ENCODE measurements at regions not wholly inside any gene's neighbourhood (a gene's known extent, or its start where the extent isn't known, plus 50 kb on each side); places are given as distances from the start of the nearest gene placed in this dataset.
"Not testable (repeated sequence)": the region's sequence is repeated elsewhere in the genome, so short reads cannot be mapped to it uniquely, and the experiment has no call there.

GRCh38 chr21:18832950-18833349 lies 429.4 kb upstream of the TMPRSS15 start:
- H3K9me3 ChIP-seq (replicated peaks): 0 out of 2 replicates have a peak, but pooled peaks cover 3% of the 10 kb centered on the region
- H3K36me3 ChIP-seq: no peaks in the 10 kb centered on the region
- H3K27ac ChIP-seq: no peak overlapping the region
- no peak overlapping the region for H3K4me3 ChIP-seq
- H3K4me1 ChIP-seq (replicated peaks): no peaks in the 10 kb centered on the region
- no peak for DNase-seq (ENCODE audit: low read depth in 1 of 2, low spot score in 2 of 2)
- no peaks in the 10 kb centered on the region for H3K27me3 ChIP-seq (replicated peaks)

DNA sequence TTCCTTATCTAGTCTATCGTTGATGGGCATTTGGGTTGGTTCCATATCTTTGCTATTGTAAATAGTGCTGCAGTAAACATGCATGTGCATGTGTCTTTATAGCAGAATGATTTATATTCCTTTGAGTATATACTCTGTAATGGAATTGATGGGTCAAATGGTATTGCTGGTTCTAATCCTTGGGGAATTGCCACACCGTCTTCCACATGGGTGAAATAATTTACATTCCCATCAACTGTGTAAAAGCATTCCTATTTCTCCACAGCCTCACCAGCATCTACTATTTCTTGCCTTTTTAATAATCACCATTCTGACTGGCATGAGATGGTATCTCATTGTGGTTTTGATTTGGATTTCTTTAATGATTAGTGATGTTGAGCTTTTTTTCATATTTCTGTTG lies 430.5 kb upstream of the TMPRSS15 start:
- not testable (repeated sequence) for H3K9me3 ChIP-seq (replicated peaks); H3K4me1 ChIP-seq (replicated peaks); H3K27me3 ChIP-seq (replicated peaks); H3K27ac ChIP-seq; DNase-seq (ENCODE audit: low read depth in 1 of 2, low spot score in 2 of 2); H3K4me3 ChIP-seq; H3K36me3 ChIP-seq

GRCh38 chr21:18840239-18840638 lies 436.7 kb upstream of the TMPRSS15 start:
- no peak overlapping the region for H3K27ac ChIP-seq
- no peaks in the 10 kb centered on the region for H3K27me3 ChIP-seq (replicated peaks)
- no peak for DNase-seq (ENCODE audit: low read depth in 1 of 2, low spot score in 2 of 2)
- H3K4me3 ChIP-seq: no peak overlapping the region
- H3K36me3 ChIP-seq: no peaks in the 10 kb centered on the region
- no peaks in the 10 kb centered on the region for H3K4me1 ChIP-seq (replicated peaks)
- 0 out of 2 replicates have a peak, but pooled peaks cover under 1% of the 10 kb centered on the region for H3K9me3 ChIP-seq (replicated peaks)

GRCh38 chr21:18857606-18858005 lies 454.0 kb upstream of the TMPRSS15 start:
- H3K9me3 ChIP-seq (replicated peaks); DNase-seq (ENCODE audit: low read depth in 1 of 2, low spot score in 2 of 2); H3K27me3 ChIP-seq (replicated peaks); H3K36me3 ChIP-seq; H3K4me3 ChIP-seq; H3K27ac ChIP-seq; H3K4me1 ChIP-seq (replicated peaks): not testable (repeated sequence)

DNA sequence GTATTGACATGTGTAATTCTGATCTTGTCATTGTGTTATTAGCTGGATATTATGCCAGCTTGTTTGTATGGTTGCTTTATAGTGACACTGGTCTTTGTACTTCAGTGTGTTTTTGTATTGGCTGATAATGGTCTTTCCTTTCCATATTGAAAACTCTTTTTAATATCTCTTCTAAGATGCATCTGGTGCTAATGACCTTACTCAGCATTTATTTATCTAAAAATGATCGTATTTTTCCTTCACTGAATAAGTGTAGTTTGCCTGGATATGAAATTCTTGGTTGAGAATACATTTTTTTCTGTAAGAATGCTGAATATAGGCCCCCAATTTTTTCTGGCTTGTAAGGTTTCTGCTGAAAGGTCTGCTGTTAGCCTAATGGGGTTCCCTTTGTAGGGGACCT lies 465.5 kb upstream of the TMPRSS15 start:
- no peak overlapping the region for H3K27ac ChIP-seq
- no peak for DNase-seq (ENCODE audit: low read depth in 1 of 2, low spot score in 2 of 2)
- no peaks in the 10 kb centered on the region for H3K4me1 ChIP-seq (replicated peaks)
- H3K9me3 ChIP-seq (replicated peaks): peaks cover 3% of the 10 kb centered on the region; the same call in 1 of the 2 replicates
- no peaks in the 10 kb centered on the region for H3K27me3 ChIP-seq (replicated peaks)
- no peak overlapping the region for H3K4me3 ChIP-seq
- no peaks in the 10 kb centered on the region for H3K36me3 ChIP-seq

DNA sequence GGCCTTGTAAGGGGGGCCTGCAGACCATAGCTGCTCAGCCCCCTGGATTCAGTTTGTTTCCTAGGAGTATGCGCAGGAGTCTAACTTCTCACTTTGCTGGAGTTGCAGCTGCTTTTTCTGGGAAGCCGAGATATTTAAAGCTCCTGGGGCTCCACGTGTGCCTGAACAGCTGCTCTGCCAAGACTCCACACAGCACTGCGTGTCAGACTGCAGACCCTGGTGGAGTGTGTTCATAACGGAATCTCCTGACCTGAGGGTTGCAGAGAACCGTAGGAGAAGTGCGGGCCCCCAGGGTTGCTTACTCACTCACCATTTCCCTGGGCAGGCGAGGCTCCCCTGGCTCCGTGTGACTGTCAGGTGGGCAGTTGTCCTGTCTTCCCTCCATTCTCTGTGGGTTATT lies 474.3 kb upstream of the TMPRSS15 start:
- DNase-seq (ENCODE audit: low read depth in 1 of 2, low spot score in 2 of 2): no peak
- no peaks in the 10 kb centered on the region for H3K36me3 ChIP-seq
- H3K9me3 ChIP-seq (replicated peaks): no peaks in the 10 kb centered on the region; the same call in 1 of the 2 replicates
- no peak overlapping the region for H3K27ac ChIP-seq
- H3K27me3 ChIP-seq (replicated peaks): no peaks in the 10 kb centered on the region
- H3K4me1 ChIP-seq (replicated peaks): no peaks in the 10 kb centered on the region
- H3K4me3 ChIP-seq: no peak overlapping the region

DNA sequence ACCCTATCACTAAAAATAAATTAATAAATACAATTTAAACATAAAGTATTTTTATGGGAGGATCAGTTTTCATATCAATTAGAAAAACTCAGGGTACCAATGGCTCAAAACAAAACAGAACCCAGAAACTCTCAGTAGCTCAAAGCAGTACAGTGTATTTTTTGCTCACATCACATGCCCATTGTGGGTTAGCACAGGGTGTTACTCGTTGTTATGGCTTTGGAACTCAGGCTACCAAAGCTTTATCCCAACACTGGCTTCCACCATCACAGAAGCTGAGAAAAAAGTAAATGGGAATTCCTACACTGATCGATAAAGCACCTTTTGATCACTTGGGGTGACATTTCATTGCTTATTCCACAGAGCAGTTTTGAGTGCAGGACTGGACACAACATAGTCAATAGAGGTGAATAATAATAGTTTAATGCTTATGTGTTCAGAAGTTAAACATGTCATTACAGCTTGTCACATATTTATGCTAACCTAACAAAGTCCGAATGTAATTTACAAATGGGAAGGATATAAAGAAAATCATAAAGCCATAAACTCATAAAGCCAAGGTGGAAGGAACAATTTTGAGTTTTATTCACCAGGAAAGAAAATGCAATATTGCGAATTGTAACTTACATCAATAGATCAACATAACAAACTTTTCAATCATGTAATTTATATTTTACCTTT lies 484.5 kb upstream of the TMPRSS15 start:
- DNase-seq (ENCODE audit: low read depth in 1 of 2, low spot score in 2 of 2): no peak
- H3K27ac ChIP-seq: no peak overlapping the region

DNA sequence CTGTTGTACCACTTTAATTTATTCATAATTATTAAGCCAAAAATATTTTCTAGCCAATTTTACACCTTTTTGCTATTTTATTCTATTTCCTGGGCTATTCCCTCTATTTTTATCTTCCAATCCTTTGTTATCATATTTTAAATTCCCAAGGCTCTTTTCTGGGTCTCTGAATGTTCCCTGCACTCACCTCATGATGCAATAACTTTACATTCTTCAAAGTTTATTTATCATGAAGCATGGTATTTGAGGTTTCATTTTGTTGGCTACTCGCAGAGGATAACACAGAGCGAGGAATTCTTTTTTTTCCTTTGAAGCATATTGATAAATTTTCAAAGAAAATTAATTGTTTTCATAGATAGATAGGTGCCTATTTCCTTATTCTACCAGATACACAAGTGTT lies 489.8 kb upstream of the TMPRSS15 start:
- no peak overlapping the region for H3K27ac ChIP-seq
- DNase-seq (ENCODE audit: low read depth in 1 of 2, low spot score in 2 of 2): no peak
- H3K9me3 ChIP-seq (replicated peaks): no peaks in the 10 kb centered on the region; the same call in 1 of the 2 replicates
- H3K4me3 ChIP-seq: no peak overlapping the region
- no peaks in the 10 kb centered on the region for H3K27me3 ChIP-seq (replicated peaks)
- H3K4me1 ChIP-seq (replicated peaks): no peaks in the 10 kb centered on the region
- H3K36me3 ChIP-seq: no peaks in the 10 kb centered on the region

More for the DNA sequence above, 484.5 kb upstream of the TMPRSS15 start:
- H3K4me3 ChIP-seq: no peak overlapping the region
- H3K9me3 ChIP-seq (replicated peaks): no peaks in the 10 kb centered on the region; the same call in none of the 2 replicates
- no peaks in the 10 kb centered on the region for H3K4me1 ChIP-seq (replicated peaks)
- no peaks in the 10 kb centered on the region for H3K27me3 ChIP-seq (replicated peaks)
- no peaks in the 10 kb centered on the region for H3K36me3 ChIP-seq

GRCh38 chr21:18894387-18894786 lies 490.8 kb upstream of the TMPRSS15 start:
- no peak for DNase-seq (ENCODE audit: low read depth in 1 of 2, low spot score in 2 of 2)
- Histone ChIP-seq H3K9me3 (replicated peaks) (no peaks in the 10 kb centered on the region), H3K27me3 (replicated peaks) (no peaks in the 10 kb centered on the region), H3K36me3 (no peaks in the 10 kb centered on the region), H3K4me1 (replicated peaks) (no peaks in the 10 kb centered on the region), H3K27ac (no peak overlapping the region), H3K4me3 (no peak overlapping the region)

- H3K4me3 ChIP-seq: no peak overlapping the region
- no peaks in the 10 kb centered on the region for H3K36me3 ChIP-seq
- no peak overlapping the region for H3K27ac ChIP-seq
- no peaks in the 10 kb centered on the region for H3K4me1 ChIP-seq (replicated peaks)
- no peaks in the 10 kb centered on the region for H3K27me3 ChIP-seq (replicated peaks)
- no peak for DNase-seq (ENCODE audit: low read depth in 1 of 2, low spot score in 2 of 2)
- no peaks in the 10 kb centered on the region for H3K9me3 ChIP-seq (replicated peaks)
Measured at GRCh38 chr21:18899261-18899660, 495.7 kb upstream of the TMPRSS15 start.

DNA sequence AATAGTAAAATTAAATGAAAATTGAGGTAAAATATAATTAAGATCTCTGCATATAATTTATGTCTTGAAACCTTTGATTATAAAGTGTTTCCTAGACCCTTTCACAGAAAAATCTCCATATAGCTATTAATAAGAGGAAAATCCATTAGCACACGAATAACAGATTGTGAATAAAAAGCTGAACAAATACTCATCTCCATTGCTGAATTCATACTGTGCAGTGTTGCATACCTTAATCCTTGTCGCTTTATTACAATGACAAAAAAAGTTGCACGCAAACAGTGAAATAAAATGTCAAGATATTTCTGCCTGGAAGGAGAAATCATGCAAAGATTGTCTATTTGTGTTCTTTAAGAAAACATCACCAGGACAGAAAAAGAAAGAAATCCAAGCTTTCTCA lies 499.1 kb upstream of the TMPRSS15 start:
- H3K4me3 ChIP-seq: no peak overlapping the region
- H3K27ac ChIP-seq: no peak overlapping the region
- H3K9me3 ChIP-seq (replicated peaks): no peaks in the 10 kb centered on the region
- no peaks in the 10 kb centered on the region for H3K36me3 ChIP-seq
- no peaks in the 10 kb centered on the region for H3K27me3 ChIP-seq (replicated peaks)
- no peaks in the 10 kb centered on the region for H3K4me1 ChIP-seq (replicated peaks)
- no peak for DNase-seq (ENCODE audit: low read depth in 1 of 2, low spot score in 2 of 2)

DNA sequence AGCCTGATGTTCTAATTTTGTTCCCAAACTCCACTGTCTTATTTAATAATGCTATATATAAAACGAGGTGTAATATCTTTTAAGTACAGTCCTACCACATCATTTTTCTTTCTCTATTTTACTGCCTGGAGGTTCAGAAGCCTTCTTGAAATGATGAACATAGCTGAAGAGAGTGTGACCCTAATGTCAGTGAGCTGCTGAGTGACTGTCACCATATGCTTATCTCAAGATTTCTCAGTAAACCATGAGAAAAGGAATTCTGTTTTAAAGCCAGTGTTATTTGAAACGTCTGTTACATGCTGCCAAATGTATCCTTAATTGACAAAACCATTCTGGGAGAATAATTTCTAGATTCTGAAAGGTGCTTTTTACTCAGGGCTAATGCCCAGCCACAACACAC lies 503.5 kb upstream of the TMPRSS15 start:
- Histone ChIP-seq H3K4me3 (no peak overlapping the region), H3K4me1 (replicated peaks) (no peaks in the 10 kb centered on the region), H3K27ac (no peak overlapping the region), H3K9me3 (replicated peaks) (0 out of 2 replicates have a peak, but pooled peaks cover 2% of the 10 kb centered on the region), H3K36me3 (no peaks in the 10 kb centered on the region), H3K27me3 (replicated peaks) (no peaks in the 10 kb centered on the region)
- no peak for DNase-seq (ENCODE audit: low read depth in 1 of 2, low spot score in 2 of 2)

DNA sequence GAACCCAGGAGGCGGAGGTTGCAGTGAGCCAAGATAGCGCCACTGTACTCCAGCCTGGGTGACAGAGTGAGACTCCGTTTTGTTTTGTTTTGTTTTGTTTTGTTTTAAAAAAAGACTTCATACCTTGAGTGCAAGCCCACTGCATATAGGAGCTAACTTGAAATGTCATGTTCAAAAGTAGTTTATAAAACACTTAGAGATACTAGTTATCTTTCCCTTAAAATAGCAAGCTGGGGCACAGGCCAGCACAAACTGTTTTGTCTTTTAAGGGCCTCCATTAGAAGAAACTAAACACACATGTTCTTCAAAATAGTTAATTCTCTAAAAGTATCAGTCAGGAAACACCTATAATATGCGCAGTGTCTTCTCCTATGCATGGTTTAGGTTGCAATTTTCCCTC lies 505.1 kb upstream of the TMPRSS15 start:
- Histone ChIP-seq H3K27ac (no peak overlapping the region), H3K9me3 (replicated peaks) (0 out of 2 replicates have a peak, but pooled peaks cover 2% of the 10 kb centered on the region), H3K4me1 (replicated peaks) (no peaks in the 10 kb centered on the region), H3K4me3 (no peak overlapping the region), H3K27me3 (replicated peaks) (no peaks in the 10 kb centered on the region), H3K36me3 (no peaks in the 10 kb centered on the region)
- DNase-seq (ENCODE audit: low read depth in 1 of 2, low spot score in 2 of 2): no peak

DNA sequence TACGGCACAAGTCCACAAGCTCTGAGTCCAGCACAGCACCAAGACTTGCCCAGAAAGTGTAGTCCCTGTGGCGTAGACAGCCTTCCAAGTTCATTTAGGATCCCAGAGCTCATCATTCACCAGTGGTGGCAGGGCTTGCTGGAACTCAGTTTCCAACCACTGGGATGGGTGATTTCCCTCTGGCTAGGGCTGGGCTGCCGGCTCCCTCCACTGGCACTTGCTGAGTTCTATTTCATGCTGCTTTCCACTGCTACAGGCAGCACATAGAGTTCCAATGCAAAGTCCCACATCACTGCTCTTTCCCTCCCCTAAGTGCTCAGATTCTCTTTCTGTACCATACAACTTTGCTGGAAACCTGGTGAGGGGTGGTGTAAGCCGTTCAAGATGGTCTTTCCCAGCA lies 510.3 kb upstream of the TMPRSS15 start:
- H3K27me3 ChIP-seq (replicated peaks): no peaks in the 10 kb centered on the region
- no peak overlapping the region for H3K27ac ChIP-seq
- DNase-seq (ENCODE audit: low read depth in 1 of 2, low spot score in 2 of 2): no peak
- H3K4me3 ChIP-seq: no peak overlapping the region
- no peaks in the 10 kb centered on the region for H3K36me3 ChIP-seq
- no peaks in the 10 kb centered on the region for H3K4me1 ChIP-seq (replicated peaks)
- H3K9me3 ChIP-seq (replicated peaks): 0 out of 2 replicates have a peak, but pooled peaks cover 4% of the 10 kb centered on the region

- DNase-seq (ENCODE audit: low read depth in 1 of 2, low spot score in 2 of 2): no peak
- H3K27ac ChIP-seq: no peak overlapping the region
- no peaks in the 10 kb centered on the region for H3K4me1 ChIP-seq (replicated peaks)
- H3K27me3 ChIP-seq (replicated peaks): no peaks in the 10 kb centered on the region
- H3K9me3 ChIP-seq (replicated peaks): 0 out of 2 replicates have a peak, but pooled peaks cover 4% of the 10 kb centered on the region
- no peaks in the 10 kb centered on the region for H3K36me3 ChIP-seq
- H3K4me3 ChIP-seq: no peak overlapping the region
Measured at GRCh38 chr21:18914570-18914969, 511.0 kb upstream of the TMPRSS15 start.

Measured in SJSA1 (cell line).